ENCODE measurements at regions not wholly inside any gene's neighbourhood (a gene's known extent, or its start where the extent isn't known, plus 50 kb on each side); places are given as distances from the start of the nearest gene placed in this dataset.

- no peak for DNase-seq
Observed at GRCh38 chr17:54841656-54842055, 59.0 kb upstream of the TOM1L1 start.

GRCh38 chr17:54844233-54844632 lies 56.4 kb upstream of the TOM1L1 start:
- DNase-seq = no peak

DNA sequence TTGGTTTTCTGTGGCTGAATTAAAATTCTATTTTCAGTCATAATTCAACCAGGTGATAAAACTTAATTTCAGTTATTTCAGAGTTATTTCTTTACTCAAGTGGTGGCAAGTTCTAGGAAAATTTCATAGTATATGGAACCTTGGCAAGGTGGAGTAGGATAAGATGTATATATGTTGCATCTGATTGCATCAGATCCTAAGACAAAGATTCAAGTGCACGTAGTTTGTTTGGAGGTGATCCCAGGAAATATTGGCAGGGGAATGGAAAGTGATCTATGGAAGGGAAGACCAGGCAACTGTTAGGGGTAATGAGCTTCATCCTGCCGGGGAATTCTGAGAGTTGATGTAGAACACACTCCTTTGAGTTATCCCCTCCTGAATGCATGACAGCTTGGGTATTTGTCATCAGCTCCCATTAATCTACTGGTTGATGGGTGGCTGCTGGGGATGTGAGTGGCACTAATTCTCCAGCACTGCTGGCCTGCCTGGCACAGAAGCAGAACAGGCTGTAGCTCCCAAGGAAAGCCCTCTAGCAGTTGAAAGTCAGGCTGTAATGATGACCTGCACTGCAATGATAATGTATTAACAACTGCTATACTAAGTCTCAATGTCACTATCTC lies 52.2 kb upstream of the TOM1L1 start:
- no peak for DNase-seq

- no peak for DNase-seq
Observed at GRCh38 chr17:54849660-54850059, 51.0 kb upstream of the TOM1L1 start.

All from stimulated activated CD4-positive, alpha-beta T cell treated with anti-CD3 and anti-CD28 coated beads, Interleukin-2, amount 100 ng/mL, for 48 hours (primary cell).